K562 (cell line): ENCODE measurements at regions not wholly inside any gene's neighbourhood (a gene's known extent, or its start where the extent isn't known, plus 50 kb on each side); places are given as distances from the start of the nearest gene placed in this dataset.

Experiments
- ATAC-seq: fragments of 200-7000 bp; cut with Tn5 transposase; 3 replicates; pipeline ENCODE4 v1.9.1; 2020; ENCODE audit warnings: moderate library complexity
- BruUV-seq: library from RNA; stranded (reverse); fragments of 400-500 nt; replicated peaks from 2 replicates; lab custom pipeline; 2021; lab: Mats Ljungman, UMichigan
- CTCF ChIA-PET: fragments of 300-600 bp; formaldehyde crosslinking; extraction: SDS; loops from one replicate; lab custom pipeline; 2021; ENCODE audit warnings: low intra/inter-chr PET ratio; lab: Yijun Ruan, JAX
- POLR2A ChIA-PET: fragments of 300-600, 350-650 bp; sonication (Branson Sonifier 250); formaldehyde crosslinking; extraction: SDS; loops from one replicate; lab custom pipeline; 2021; ENCODE audit warnings: antibody characterized with exemption, inconsistent platforms; lab: Yijun Ruan, JAX
- DNase-seq, 4 experiments: peaks; one replicate each; pipeline versions ENCODE4 v3.0.0 to v3.0.0-alpha.2; 2011 to 2018; ENCODE audit warnings: low spot score in 3 of 4, mixed read lengths in 3 of 4; ENCODE audit errors: extremely low read depth in 1 of 4
- FAIRE-seq: peaks from 2 replicates; lab custom pipeline; 2011; peaks lifted over from hg19 to GRCh38; lab: Jason Lieb, UNC
- H2AFZ ChIP-seq: 2 replicates; pipeline ENCODE4 v1.6.0; 2011; ENCODE audit warnings: low read depth, low read length, control low read depth, inconsistent platforms
- H3K27ac ChIP-seq: fragments of 200-600 bp; 3 replicates; pipeline ENCODE4 v1.8.0; 2011; ENCODE audit warnings: low read depth, mild to moderate bottlenecking, control low read depth, inconsistent platforms, low read length, moderate library complexity, mixed read lengths; ENCODE audit errors: extremely low read depth
- H3K27me3 ChIP-seq, 2 experiments: fragments of 300-600 bp in 1 of 2; 2 replicates in 1 of 2; 3 replicates in 1 of 2; pipeline versions ENCODE4 v1.6.0 to v1.8.0; 2011; ENCODE audit warnings: inconsistent platforms in 2 of 2, low read length in 2 of 2, mild to moderate bottlenecking in 1 of 2, mixed read lengths in 1 of 2, moderate library complexity in 1 of 2; ENCODE audit not compliant: control insufficient read depth in 2 of 2, insufficient read depth in 2 of 2
- H3K36me3 ChIP-seq: fragments of 300-600 bp; 3 replicates; pipeline ENCODE4 v1.8.0; 2011; ENCODE audit warnings: mild to moderate bottlenecking, low read length, inconsistent platforms; ENCODE audit not compliant: control insufficient read depth, insufficient read depth
- H3K4me1 ChIP-seq, 2 experiments: fragments of 200-600 bp in 1 of 2; replicated peaks in 1 of 2; 2 replicates in 1 of 2; 3 replicates in 1 of 2; pipeline versions ENCODE4 v1.5.1 to v1.8.0; 2011; ENCODE audit warnings: inconsistent platforms in 2 of 2, low read length in 2 of 2, mild to moderate bottlenecking in 1 of 2, mixed read lengths in 1 of 2, moderate library complexity in 1 of 2; ENCODE audit not compliant: control insufficient read depth in 2 of 2, insufficient read depth in 2 of 2
- H3K4me2 ChIP-seq: 2 replicates; pipeline ENCODE4 v1.6.1; 2011; ENCODE audit warnings: low read length, control low read depth, inconsistent platforms, mixed read lengths; ENCODE audit not compliant: insufficient read depth
- H3K4me3 ChIP-seq: fragments of 200-600 bp; sonication (generic), shearing (Covaris generic); 2 replicates; pipeline ENCODE4 v1.5.1; 2016; ENCODE audit warnings: control low read depth, inconsistent platforms
- H3K79me2 ChIP-seq: fragments of 200-600 bp; 3 replicates; pipeline ENCODE4 v1.8.0; 2011; ENCODE audit warnings: low read length, inconsistent platforms; ENCODE audit not compliant: control insufficient read depth, insufficient read depth
- H3K9ac ChIP-seq, 2 experiments: 2 replicates each; pipeline versions ENCODE4 v1.6.0 to v1.6.1; 2011; ENCODE audit warnings: low read depth in 2 of 2, low read length in 2 of 2, control low read depth in 1 of 2, inconsistent platforms in 1 of 2, mild to moderate bottlenecking in 1 of 2, mixed read lengths in 1 of 2; ENCODE audit not compliant: insufficient read depth in 1 of 2
- H3K9me1 ChIP-seq: one replicate; pipeline ENCODE4 v1.6.0; 2011; ENCODE audit warnings: inconsistent platforms, mild to moderate bottlenecking, low read length, moderate library complexity; ENCODE audit not compliant: control insufficient read depth, insufficient read depth
- H3K9me3 ChIP-seq: replicated peaks from 2 replicates; pipeline ENCODE4 v1.5.1; 2011; ENCODE audit warnings: low read depth, low read length, inconsistent platforms; ENCODE audit not compliant: control insufficient read depth, insufficient read depth
- H4K20me1 ChIP-seq: replicated peaks from 2 replicates; pipeline ENCODE4 v1.6.1; 2011; ENCODE audit warnings: low read length, inconsistent platforms, mixed read lengths; ENCODE audit not compliant: control insufficient read depth, insufficient read depth
- DDX20 ChIP-seq: fragments of 450-650 bp; IDR thresholded peaks from 2 replicates; pipeline ENCODE4 v1.6.1; 2016; ENCODE audit warnings: missing genetic modification characterization, low read depth, mild to moderate bottlenecking, missing compliant biosample characterization, moderate library complexity
- JUNB ChIP-seq: fragments of 450-650 bp; formaldehyde crosslinking; conservative IDR thresholded peaks from 2 replicates; pipeline ENCODE4 v1.4.0; 2020; ENCODE audit warnings: mild to moderate bottlenecking
- KAT7 ChIP-seq: sonication (generic); formaldehyde crosslinking; IDR thresholded peaks from 2 replicates; pipeline ENCODE4 v1.8.0; 2022; ENCODE audit warnings: missing genetic modification reagents, mild to moderate bottlenecking, borderline replicate concordance
- LCOR ChIP-seq: sonication (generic); formaldehyde crosslinking; IDR thresholded peaks from 2 replicates; pipeline ENCODE4 v1.8.0; 2022; ENCODE audit warnings: mild to moderate bottlenecking, missing genetic modification reagents
- MEF2D ChIP-seq: conservative IDR thresholded peaks from 2 replicates; pipeline ENCODE4 v1.6.1; 2016; ENCODE audit warnings: low read depth, missing genetic modification characterization, missing compliant biosample characterization
- PHF21A ChIP-seq: fragments of 450-650 bp; IDR thresholded peaks from 2 replicates; pipeline ENCODE4 v1.6.1; 2017; ENCODE audit warnings: low read depth, borderline replicate concordance
- SMC3 ChIP-seq: conservative IDR thresholded peaks from 2 replicates; pipeline ENCODE4 v1.6.1; 2011; ENCODE audit warnings: low read depth, low read length, improper control_type of control experiment; ENCODE audit not compliant: insufficient read depth
- ZBTB40 ChIP-seq, 2 experiments: fragments of 450-650 bp in 1 of 2; sonication (generic) in 1 of 2; formaldehyde crosslinking in 1 of 2; IDR thresholded peaks; 2 replicates each; pipeline versions ENCODE4 v1.7.1 to v1.9.0; 2016 to 2022; ENCODE audit warnings: inconsistent platforms in 1 of 2, mild to moderate bottlenecking in 1 of 2, missing genetic modification reagents in 1 of 2
- ZBTB49 ChIP-seq: sonication (generic); formaldehyde crosslinking; IDR thresholded peaks from 2 replicates; pipeline ENCODE4 v1.8.0; 2022; ENCODE audit warnings: missing genetic modification reagents, mild to moderate bottlenecking, borderline replicate concordance
- ZC3H11A ChIP-seq: IDR thresholded peaks from 2 replicates; pipeline ENCODE4 v1.6.1; 2012; ENCODE audit warnings: low read depth, low read length, improper control_type of control experiment
- WGBS: fragments of 100-300 bp; shearing (Covaris generic); methylation state at CpG from one replicate; pipeline ENCODE4 v1.1.6; 2016; ENCODE audit warnings: low coverage, mixed read lengths; ENCODE audit not compliant: insufficient coverage; ENCODE audit errors: missing lambda C conversion rate; 5-methylcytosine and 5-hydroxymethylcytosine counted together
- in situ Hi-C: fragments of 300-500 bp; cut with MboI; formaldehyde crosslinking; loops from 4 replicates; pipeline ENCODE4 v1.15.0; 2018; ENCODE audit warnings: inconsistent platforms, mixed read lengths
- intact Hi-C: fragments of 100-400 bp; cut with micrococcal nuclease; formaldehyde crosslinking; loops from 2 replicates; pipeline ENCODE4 v1.14.2; 2022

GRCh38 chr22:20652582-20652981 is 121.3 kb upstream of the SERPIND1 start:
- in situ Hi-C loops (no loop called here), intact Hi-C loops (no loop called here)
- Histone ChIP-seq H3K27me3 (peaks cover 53 to 66% of the 10 kb centered on the region in 2 experiments; a peak in 4 of 5 replicates), H3K9me3 (no peaks in the 10 kb centered on the region), H3K9ac (peak overlapping the region in 1 of 2 experiments; percentile 10; a peak in 1 of 4 replicates), H3K79me2 (no peaks in the 10 kb centered on the region), H3K4me1 (peaks cover 0 to 9% of the 10 kb centered on the region in 2 experiments; a peak in 3 of 5 replicates), H3K4me2 (no peak overlapping the region), H3K36me3 (peaks cover 8% of the 10 kb centered on the region; the same call in 1 of the 3 replicates), H3K9me1 (peaks cover 5% of the 10 kb centered on the region), H2AFZ (no peak overlapping the region), H3K4me3 (no peak overlapping the region), H4K20me1 (peaks cover 17% of the 10 kb centered on the region; the same call in 1 of the 2 replicates), H3K27ac (no peak overlapping the region)
- FAIRE-seq: no peak
- POLR2A ChIA-PET: interaction anchor here (0.9 to 2.3 kb wide), 4 partner anchors 15 to 187 kb away, joined by 3 to 9 read pairs (median 4); no protein-coding TSS in a partner anchor
- WGBS: 8% methylated on average over 6 of the region's 6 CpGs
- peak in 1 of 4 experiments; percentile 20 for DNase-seq
- CTCF ChIA-PET: no interaction called here
- ATAC-seq: no peak
- BruUV-seq: no TSS peak
- TF ChIP-seq ZBTB40 (IDR thresholded peaks at IDR 0.05) (no peak), ZBTB40 (CRISPR knock-in tag; IDR thresholded peaks at IDR 0.05) (0 out of 2 replicates have a peak, but pooled peaks have one; percentile 44), DDX20 (tag) (no peak), ZC3H11A (no peak), PHF21A (no peak), JUNB (CRISPR knock-in tag) (no peak), LCOR (no peak), MEF2D (tag) (no peak), SMC3 (0 out of 2 replicates have a peak, but pooled peaks have one; percentile 5), ZBTB49 (CRISPR knock-in tag) (no peak), KAT7 (CRISPR knock-in tag) (no peak)
